ENCODE measurements at regions not wholly inside any gene's neighbourhood (a gene's known extent, or its start where the extent isn't known, plus 50 kb on each side); places are given as distances from the start of the nearest gene placed in this dataset.

- Histone ChIP-seq H3K4me3 (ENCODE audit: low read depth, low read length) (no peak overlapping the region), H3K36me3 (ENCODE audit: insufficient read depth) (no peaks in the 10 kb centered on the region), H3K27ac (ENCODE audit: low read depth) (no peak overlapping the region), H3K4me1 (ENCODE audit: insufficient read depth) (no peaks in the 10 kb centered on the region)
- no peak for DNase-seq (ENCODE audit: extremely low spot score)
These were observed 424.0 kb upstream of the PDZRN3 start for GRCh38 chr3:74048699-74049098.

- Histone ChIP-seq H3K4me1 (ENCODE audit: insufficient read depth) (no peaks in the 10 kb centered on the region), H3K36me3 (ENCODE audit: insufficient read depth) (no peaks in the 10 kb centered on the region), H3K4me3 (ENCODE audit: low read depth, low read length) (no peak overlapping the region), H3K27ac (ENCODE audit: low read depth) (no peak overlapping the region)
- no peak for DNase-seq (ENCODE audit: extremely low spot score)
- 91% methylated on average over 2 of the region's 2 CpGs for WGBS
These were observed 420.3 kb upstream of the PDZRN3 start for GRCh38 chr3:74045000-74045399.

GRCh38 chr3:74041068-74041675 lies 416.4 kb upstream of the PDZRN3 start:
- Histone ChIP-seq H3K4me1 (ENCODE audit: insufficient read depth) (no peaks in the 10 kb centered on the region), H3K36me3 (ENCODE audit: insufficient read depth) (no peaks in the 10 kb centered on the region), H3K27ac (ENCODE audit: low read depth) (no peak overlapping the region), H3K4me3 (ENCODE audit: low read depth, low read length) (no peak overlapping the region)
- 57% methylated on average over 6 of the region's 6 CpGs for WGBS
- no peak for DNase-seq (ENCODE audit: extremely low spot score)

GRCh38 chr3:74039105-74039504 lies 414.4 kb upstream of the PDZRN3 start:
- WGBS, result 57% methylated on average over 1 of the region's 1 CpG
- no peak for DNase-seq (ENCODE audit: extremely low spot score)
- no peaks in the 10 kb centered on the region for H3K36me3 ChIP-seq (ENCODE audit: insufficient read depth)
- no peaks in the 10 kb centered on the region for H3K4me1 ChIP-seq (ENCODE audit: insufficient read depth)
- no peak overlapping the region for H3K4me3 ChIP-seq (ENCODE audit: low read depth, low read length)
- no peak overlapping the region for H3K27ac ChIP-seq (ENCODE audit: low read depth)

GRCh38 chr3:74036568-74036967 lies 411.8 kb upstream of the PDZRN3 start:
- H3K4me3 ChIP-seq (ENCODE audit: low read depth, low read length), result no peak overlapping the region
- 0% methylated on average over 1 of the region's 1 CpG for WGBS
- H3K4me1 ChIP-seq (ENCODE audit: insufficient read depth), result no peaks in the 10 kb centered on the region
- DNase-seq (ENCODE audit: extremely low spot score), result no peak
- no peak overlapping the region for H3K27ac ChIP-seq (ENCODE audit: low read depth)
- no peaks in the 10 kb centered on the region for H3K36me3 ChIP-seq (ENCODE audit: insufficient read depth)

- H3K27ac ChIP-seq (ENCODE audit: low read depth), result no peak overlapping the region
- no peaks in the 10 kb centered on the region for H3K36me3 ChIP-seq (ENCODE audit: insufficient read depth)
- H3K4me3 ChIP-seq (ENCODE audit: low read depth, low read length), result no peak overlapping the region
- no peak for DNase-seq (ENCODE audit: extremely low spot score)
- 94% methylated on average over 3 of the region's 3 CpGs for WGBS
- H3K4me1 ChIP-seq (ENCODE audit: insufficient read depth), result no peaks in the 10 kb centered on the region
These were observed 411.4 kb upstream of the PDZRN3 start for GRCh38 chr3:74036102-74036501.

GRCh38 chr3:74033806-74034205 lies 409.1 kb upstream of the PDZRN3 start:
- Histone ChIP-seq H3K4me1 (ENCODE audit: insufficient read depth) (no peaks in the 10 kb centered on the region), H3K27ac (ENCODE audit: low read depth) (no peak overlapping the region), H3K4me3 (ENCODE audit: low read depth, low read length) (no peak overlapping the region), H3K36me3 (ENCODE audit: insufficient read depth) (no peaks in the 10 kb centered on the region)
- no peak for DNase-seq (ENCODE audit: extremely low spot score)
- WGBS, result 54% methylated on average over 2 of the region's 2 CpGs

- DNase-seq (ENCODE audit: extremely low spot score), result no peak
- H3K4me3 ChIP-seq (ENCODE audit: low read depth, low read length), result no peak overlapping the region
- WGBS, result 51% methylated on average over 2 of the region's 2 CpGs
- no peaks in the 10 kb centered on the region for H3K36me3 ChIP-seq (ENCODE audit: insufficient read depth)
- no peaks in the 10 kb centered on the region for H3K4me1 ChIP-seq (ENCODE audit: insufficient read depth)
- H3K27ac ChIP-seq (ENCODE audit: low read depth), result no peak overlapping the region
These were observed 408.6 kb upstream of the PDZRN3 start for GRCh38 chr3:74033381-74033780.

GRCh38 chr3:74027121-74027520 lies 402.4 kb upstream of the PDZRN3 start:
- no peak overlapping the region for H3K4me3 ChIP-seq (ENCODE audit: low read depth, low read length)
- no peaks in the 10 kb centered on the region for H3K36me3 ChIP-seq (ENCODE audit: insufficient read depth)
- H3K4me1 ChIP-seq (ENCODE audit: insufficient read depth), result no peaks in the 10 kb centered on the region
- no peak for DNase-seq (ENCODE audit: extremely low spot score)
- no peak overlapping the region for H3K27ac ChIP-seq (ENCODE audit: low read depth)
- WGBS, result 73% methylated on average over 7 of the region's 7 CpGs

- Histone ChIP-seq H3K4me3 (ENCODE audit: low read depth, low read length) (no peak overlapping the region), H3K27ac (ENCODE audit: low read depth) (no peak overlapping the region), H3K36me3 (ENCODE audit: insufficient read depth) (no peaks in the 10 kb centered on the region), H3K4me1 (ENCODE audit: insufficient read depth) (no peaks in the 10 kb centered on the region)
- 91% methylated on average over 2 of the region's 2 CpGs for WGBS
- no peak for DNase-seq (ENCODE audit: extremely low spot score)
These were observed 398.7 kb upstream of the PDZRN3 start for GRCh38 chr3:74023395-74023794.

GRCh38 chr3:74021449-74021848 lies 396.7 kb upstream of the PDZRN3 start:
- H3K27ac ChIP-seq (ENCODE audit: low read depth), result no peak overlapping the region
- H3K36me3 ChIP-seq (ENCODE audit: insufficient read depth), result no peaks in the 10 kb centered on the region
- H3K4me1 ChIP-seq (ENCODE audit: insufficient read depth), result no peaks in the 10 kb centered on the region
- no peak for DNase-seq (ENCODE audit: extremely low spot score)
- no peak overlapping the region for H3K4me3 ChIP-seq (ENCODE audit: low read depth, low read length)
- WGBS, result 84% methylated on average over 2 of the region's 2 CpGs

- Histone ChIP-seq H3K36me3 (ENCODE audit: insufficient read depth) (no peaks in the 10 kb centered on the region), H3K4me3 (ENCODE audit: low read depth, low read length) (no peak overlapping the region), H3K27ac (ENCODE audit: low read depth) (no peak overlapping the region), H3K4me1 (ENCODE audit: insufficient read depth) (no peaks in the 10 kb centered on the region)
- DNase-seq (ENCODE audit: extremely low spot score), result no peak
- WGBS, result 72% methylated on average over 4 of the region's 4 CpGs
These were observed 385.5 kb upstream of the PDZRN3 start for GRCh38 chr3:74009961-74010844.

GRCh38 chr3:74004386-74004785 lies 379.6 kb upstream of the PDZRN3 start:
- 54% methylated on average over 3 of the region's 3 CpGs for WGBS
- Histone ChIP-seq H3K27ac (ENCODE audit: low read depth) (no peak overlapping the region), H3K4me1 (ENCODE audit: insufficient read depth) (no peaks in the 10 kb centered on the region), H3K4me3 (ENCODE audit: low read depth, low read length) (no peak overlapping the region), H3K36me3 (ENCODE audit: insufficient read depth) (no peaks in the 10 kb centered on the region)
- no peak for DNase-seq (ENCODE audit: extremely low spot score)

GRCh38 chr3:74003734-74004133 lies 379.0 kb upstream of the PDZRN3 start:
- DNase-seq (ENCODE audit: extremely low spot score), result no peak

More at GRCh38 chr3:74003734-74004133, 379.0 kb upstream of the PDZRN3 start:
- WGBS, result 65% methylated on average over 5 of the region's 5 CpGs
- H3K4me3 ChIP-seq (ENCODE audit: low read depth, low read length), result no peak overlapping the region
- H3K27ac ChIP-seq (ENCODE audit: low read depth), result no peak overlapping the region
- H3K36me3 ChIP-seq (ENCODE audit: insufficient read depth), result no peaks in the 10 kb centered on the region
- no peaks in the 10 kb centered on the region for H3K4me1 ChIP-seq (ENCODE audit: insufficient read depth)
